A549 (cell line): ENCODE measurements at regions not wholly inside any gene's neighbourhood (a gene's known extent, or its start where the extent isn't known, plus 50 kb on each side); places are given as distances from the start of the nearest gene placed in this dataset.

ENCODE experiments used
- CEBPB ChIP-seq, 2 experiments: fragments of >200 bp in 1 of 2; sonication (Bioruptor Twin) in 1 of 2; formaldehyde crosslinking in 1 of 2; IDR thresholded peaks; 2 replicates each; pipeline ENCODE4 v1.6.1; 2012 to 2016
- CHD2 ChIP-seq: fragments of 150-350 bp; IDR thresholded peaks from 2 replicates; pipeline ENCODE4 v1.6.1; 2014; ENCODE audit warnings: low read length; ENCODE audit not compliant: partially characterized antibody
- MYC ChIP-seq: IDR thresholded peaks from 2 replicates; pipeline ENCODE4 v1.6.1; 2012; ENCODE audit warnings: mild to moderate bottlenecking, inconsistent platforms, low read length, improper control_type of control experiment, borderline replicate concordance
- NFE2L2 ChIP-seq: fragments of 150-350 bp; conservative IDR thresholded peaks from 2 replicates; pipeline ENCODE4 v1.6.1; 2014; ENCODE audit warnings: low read length
- POLR2A ChIP-seq: IDR thresholded peaks from 2 replicates; pipeline ENCODE4 v1.6.1; 2012; ENCODE audit warnings: mild to moderate bottlenecking, low read length
- RARB ChIP-seq: fragments of 250-450 bp; sonication (Bioruptor Pico); IDR thresholded peaks from 2 replicates; pipeline ENCODE4 v1.8.0; 2021; ENCODE audit warnings: mild to moderate bottlenecking, moderate library complexity
- RFX5 ChIP-seq: fragments of 450-650 bp; IDR thresholded peaks from 2 replicates; pipeline ENCODE4 v1.7.1; 2014; ENCODE audit warnings: antibody characterized with exemption, mild to moderate bottlenecking, moderate library complexity
- SMC3 ChIP-seq: fragments of >200 bp; sonication (Bioruptor Twin); formaldehyde crosslinking; IDR thresholded peaks from 3 replicates; pipeline ENCODE4 v1.6.1; 2018; ENCODE audit warnings: inconsistent platforms
- ZC3H11A ChIP-seq: fragments of 450-650 bp; IDR thresholded peaks from 2 replicates; pipeline ENCODE4 v1.6.1; 2014; ENCODE audit warnings: antibody characterized with exemption, mild to moderate bottlenecking
- ZFP36 ChIP-seq: fragments of 450-650 bp; IDR thresholded peaks from 2 replicates; pipeline ENCODE4 v1.6.1; 2014; ENCODE audit warnings: borderline replicate concordance; ENCODE audit not compliant: partially characterized antibody
- TF ChIP-seq, protein P1 (sequence below): fragments of >200 bp; sonication (Bioruptor Twin); formaldehyde crosslinking; IDR thresholded peaks from 3 replicates; pipeline ENCODE4 v1.5.1; 2016

DNA sequence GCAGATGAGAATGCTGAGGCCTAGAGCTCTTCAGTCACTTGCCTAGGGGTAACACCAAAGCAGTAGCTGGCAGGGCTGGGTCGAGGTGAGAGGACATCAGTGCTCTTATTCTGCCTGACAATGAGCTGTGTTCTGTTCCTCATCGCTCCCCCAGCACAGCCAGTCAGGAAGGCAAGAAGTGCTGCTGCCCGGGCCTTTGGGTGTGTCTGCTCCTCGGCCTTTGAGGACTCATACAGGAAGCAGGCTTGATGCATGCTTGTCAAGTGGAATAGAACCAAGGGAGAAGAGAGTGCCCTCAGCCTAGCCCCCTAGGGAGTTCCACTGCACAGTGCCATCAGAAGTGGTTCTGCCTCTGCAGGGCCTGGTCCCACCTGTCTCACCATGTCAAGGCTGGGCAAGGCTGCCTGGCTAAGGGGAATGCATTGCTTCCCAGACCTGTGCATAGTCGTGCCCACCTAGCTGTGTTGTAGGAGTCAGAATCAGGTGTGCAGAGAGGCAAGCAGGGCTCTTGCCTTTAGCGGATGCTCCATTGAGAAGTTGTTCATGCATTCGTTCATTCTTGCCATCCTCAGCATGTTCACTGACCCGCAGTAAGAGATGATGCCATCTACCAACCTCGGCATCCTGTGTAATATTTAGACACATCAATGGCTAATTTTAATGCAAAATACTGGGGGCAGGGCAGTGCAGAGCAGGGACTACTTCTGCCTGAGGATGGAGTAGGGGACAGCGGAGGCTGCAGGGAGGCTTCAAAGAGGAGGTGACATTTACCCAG is 156.6 kb downstream of the RPS24 start:
- no peak for TF ChIP-seq RARB (CRISPR knock-in tag)
- TF ChIP-seq RFX5 = no peak
- TF ChIP-seq NFE2L2 = no peak
- TF ChIP-seq, protein P1, sequence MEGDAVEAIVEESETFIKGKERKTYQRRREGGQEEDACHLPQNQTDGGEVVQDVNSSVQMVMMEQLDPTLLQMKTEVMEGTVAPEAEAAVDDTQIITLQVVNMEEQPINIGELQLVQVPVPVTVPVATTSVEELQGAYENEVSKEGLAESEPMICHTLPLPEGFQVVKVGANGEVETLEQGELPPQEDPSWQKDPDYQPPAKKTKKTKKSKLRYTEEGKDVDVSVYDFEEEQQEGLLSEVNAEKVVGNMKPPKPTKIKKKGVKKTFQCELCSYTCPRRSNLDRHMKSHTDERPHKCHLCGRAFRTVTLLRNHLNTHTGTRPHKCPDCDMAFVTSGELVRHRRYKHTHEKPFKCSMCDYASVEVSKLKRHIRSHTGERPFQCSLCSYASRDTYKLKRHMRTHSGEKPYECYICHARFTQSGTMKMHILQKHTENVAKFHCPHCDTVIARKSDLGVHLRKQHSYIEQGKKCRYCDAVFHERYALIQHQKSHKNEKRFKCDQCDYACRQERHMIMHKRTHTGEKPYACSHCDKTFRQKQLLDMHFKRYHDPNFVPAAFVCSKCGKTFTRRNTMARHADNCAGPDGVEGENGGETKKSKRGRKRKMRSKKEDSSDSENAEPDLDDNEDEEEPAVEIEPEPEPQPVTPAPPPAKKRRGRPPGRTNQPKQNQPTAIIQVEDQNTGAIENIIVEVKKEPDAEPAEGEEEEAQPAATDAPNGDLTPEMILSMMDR = no peak
- TF ChIP-seq SMC3 = no peak
- TF ChIP-seq CEBPB (IDR thresholded peaks at IDR 0.05) = no peak
- TF ChIP-seq ZC3H11A = no peak
- no peak for TF ChIP-seq POLR2A
- TF ChIP-seq MYC = no peak
- no peak for TF ChIP-seq CHD2
- no peak for TF ChIP-seq ZFP36
